C4-2B (cell line): ENCODE measurements at regions not wholly inside any gene's neighbourhood (a gene's known extent, or its start where the extent isn't known, plus 50 kb on each side); places are given as distances from the start of the nearest gene placed in this dataset.

Experiments
- ZFX ChIP-seq: fragments of 450-650 bp; IDR thresholded peaks from 2 replicates; pipeline ENCODE4 v1.6.1; 2017
- TF ChIP-seq, protein P1 (sequence below): fragments of 450-650 bp; conservative IDR thresholded peaks from 2 replicates; pipeline ENCODE4 v1.5.1; 2017; ENCODE audit warnings: mild to moderate bottlenecking

DNA sequence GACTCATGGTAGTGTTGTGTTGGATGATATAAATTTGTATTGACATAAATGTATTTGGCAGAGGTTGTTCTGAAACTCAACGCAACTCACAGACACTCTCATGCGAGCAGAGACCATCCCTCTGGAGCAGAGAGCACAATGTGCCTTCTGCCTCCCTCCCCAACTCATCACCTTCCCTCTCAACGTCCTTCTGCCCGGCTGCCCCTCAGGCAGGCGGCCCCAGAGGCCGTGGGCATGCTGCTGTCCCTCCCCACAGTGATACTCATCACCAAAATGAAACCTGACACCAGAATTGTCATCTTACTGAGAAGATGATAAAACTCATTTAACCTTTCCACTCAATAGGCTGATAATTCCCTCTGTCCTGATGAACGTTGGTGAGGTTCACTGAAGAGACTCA, 260.6 kb downstream of the ETS1 start:
- TF ChIP-seq, protein P1, sequence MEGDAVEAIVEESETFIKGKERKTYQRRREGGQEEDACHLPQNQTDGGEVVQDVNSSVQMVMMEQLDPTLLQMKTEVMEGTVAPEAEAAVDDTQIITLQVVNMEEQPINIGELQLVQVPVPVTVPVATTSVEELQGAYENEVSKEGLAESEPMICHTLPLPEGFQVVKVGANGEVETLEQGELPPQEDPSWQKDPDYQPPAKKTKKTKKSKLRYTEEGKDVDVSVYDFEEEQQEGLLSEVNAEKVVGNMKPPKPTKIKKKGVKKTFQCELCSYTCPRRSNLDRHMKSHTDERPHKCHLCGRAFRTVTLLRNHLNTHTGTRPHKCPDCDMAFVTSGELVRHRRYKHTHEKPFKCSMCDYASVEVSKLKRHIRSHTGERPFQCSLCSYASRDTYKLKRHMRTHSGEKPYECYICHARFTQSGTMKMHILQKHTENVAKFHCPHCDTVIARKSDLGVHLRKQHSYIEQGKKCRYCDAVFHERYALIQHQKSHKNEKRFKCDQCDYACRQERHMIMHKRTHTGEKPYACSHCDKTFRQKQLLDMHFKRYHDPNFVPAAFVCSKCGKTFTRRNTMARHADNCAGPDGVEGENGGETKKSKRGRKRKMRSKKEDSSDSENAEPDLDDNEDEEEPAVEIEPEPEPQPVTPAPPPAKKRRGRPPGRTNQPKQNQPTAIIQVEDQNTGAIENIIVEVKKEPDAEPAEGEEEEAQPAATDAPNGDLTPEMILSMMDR: no peak
- no peak for TF ChIP-seq ZFX
